ENCODE measurements at regions not wholly inside any gene's neighbourhood (a gene's known extent, or its start where the extent isn't known, plus 50 kb on each side); places are given as distances from the start of the nearest gene placed in this dataset.

GRCh38 chr9:106596984-106597383, 266.0 kb upstream of the ZNF462 start:
- Histone ChIP-seq H3K9me3 (ENCODE audit: insufficient read depth, low read depth, low read length) (no peaks in the 10 kb centered on the region), H3K27me3 (ENCODE audit: insufficient read depth, low read length, poor library complexity, severe bottlenecking) (no peaks in the 10 kb centered on the region), H3K9ac (ENCODE audit: low read depth, low read length, poor library complexity, severe bottlenecking) (no peak overlapping the region), H3K4me1 (ENCODE audit: insufficient read depth, low read length, poor library complexity, severe bottlenecking) (peaks cover 17% of the 10 kb centered on the region), H4K20me1 (ENCODE audit: insufficient read depth, low read length, poor library complexity, severe bottlenecking) (no peaks in the 10 kb centered on the region), H3F3A (ENCODE audit: low read depth) (no peaks in the 10 kb centered on the region), H3K79me2 (ENCODE audit: insufficient read depth, low read length) (no peaks in the 10 kb centered on the region), H3K4me3 (ENCODE audit: low read length, poor library complexity, severe bottlenecking) (no peak overlapping the region), H3K9me2 (replicated peaks; ENCODE audit: low read depth, low read length) (no peaks in the 10 kb centered on the region), H2AFZ (ENCODE audit: low read length) (no peak overlapping the region), H3K36me3 (ENCODE audit: insufficient read depth, low read length) (no peaks in the 10 kb centered on the region), H3K4me2 (ENCODE audit: low read depth, low read length, poor library complexity, severe bottlenecking) (no peak overlapping the region)
- TF ChIP-seq CTCF (conservative IDR thresholded peaks at IDR 0.05; ENCODE audit: low read length) = no peak

GRCh38 chr9:106600955-106601560, 261.9 kb upstream of the ZNF462 start:
- H3K79me2 ChIP-seq (ENCODE audit: insufficient read depth, low read length) = no peaks in the 10 kb centered on the region
- no peaks in the 10 kb centered on the region for H3K36me3 ChIP-seq (ENCODE audit: insufficient read depth, low read length)
- H3F3A ChIP-seq (ENCODE audit: low read depth) = no peaks in the 10 kb centered on the region
- TF ChIP-seq CTCF (conservative IDR thresholded peaks at IDR 0.05; ENCODE audit: low read length) (no peak), EZH2phosphoT487 (IDR thresholded peaks at IDR 0.05; ENCODE audit: borderline replicate concordance) (no peak)
- no peaks in the 10 kb centered on the region for H3K9me2 ChIP-seq (replicated peaks; ENCODE audit: low read depth, low read length)
- no peaks in the 10 kb centered on the region for H4K20me1 ChIP-seq (ENCODE audit: insufficient read depth, low read length, poor library complexity, severe bottlenecking)
- H3K27me3 ChIP-seq (ENCODE audit: insufficient read depth, low read length, poor library complexity, severe bottlenecking) = no peaks in the 10 kb centered on the region
- no peak overlapping the region for H2AFZ ChIP-seq (ENCODE audit: low read length)
- no peak overlapping the region for H3K9ac ChIP-seq (ENCODE audit: low read depth, low read length, poor library complexity, severe bottlenecking)
- H3K4me2 ChIP-seq (ENCODE audit: low read depth, low read length, poor library complexity, severe bottlenecking) = no peak overlapping the region
- H3K4me3 ChIP-seq (ENCODE audit: low read length, poor library complexity, severe bottlenecking) = no peak overlapping the region
- H3K9me3 ChIP-seq (ENCODE audit: insufficient read depth, low read depth, low read length) = no peaks in the 10 kb centered on the region
- H3K4me1 ChIP-seq (ENCODE audit: insufficient read depth, low read length, poor library complexity, severe bottlenecking) = peaks cover 25% of the 10 kb centered on the region

DNA sequence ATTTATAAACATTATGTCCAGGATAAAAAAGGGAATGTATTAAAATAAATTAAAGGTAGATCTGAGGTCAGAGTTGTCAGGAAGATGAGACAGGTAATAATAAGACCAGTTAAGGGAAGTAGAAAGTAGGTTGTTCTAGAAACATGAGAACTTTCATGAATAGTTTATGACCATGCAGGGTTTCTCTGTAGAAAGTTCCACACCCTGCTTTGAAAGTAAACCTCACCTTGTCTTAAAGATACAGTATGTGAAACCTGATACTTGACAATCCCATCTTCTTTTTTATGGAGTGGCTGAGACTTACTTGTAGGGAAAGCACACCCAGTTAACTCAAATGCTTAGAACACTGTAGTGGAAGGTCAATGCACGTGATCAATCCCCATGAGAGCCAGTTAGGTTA, 260.6 kb upstream of the ZNF462 start:
- no peak for TF ChIP-seq CTCF (conservative IDR thresholded peaks at IDR 0.05; ENCODE audit: low read length)
- no peak for TF ChIP-seq EZH2phosphoT487 (IDR thresholded peaks at IDR 0.05; ENCODE audit: borderline replicate concordance)
- Histone ChIP-seq H3K9me3 (ENCODE audit: insufficient read depth, low read depth, low read length) (no peaks in the 10 kb centered on the region), H3K9ac (ENCODE audit: low read depth, low read length, poor library complexity, severe bottlenecking) (no peak overlapping the region), H2AFZ (ENCODE audit: low read length) (no peak overlapping the region), H3K27me3 (ENCODE audit: insufficient read depth, low read length, poor library complexity, severe bottlenecking) (no peaks in the 10 kb centered on the region), H3K4me1 (ENCODE audit: insufficient read depth, low read length, poor library complexity, severe bottlenecking) (peaks cover 22% of the 10 kb centered on the region), H4K20me1 (ENCODE audit: insufficient read depth, low read length, poor library complexity, severe bottlenecking) (no peaks in the 10 kb centered on the region), H3K4me2 (ENCODE audit: low read depth, low read length, poor library complexity, severe bottlenecking) (no peak overlapping the region), H3K79me2 (ENCODE audit: insufficient read depth, low read length) (no peaks in the 10 kb centered on the region), H3F3A (ENCODE audit: low read depth) (no peaks in the 10 kb centered on the region), H3K4me3 (ENCODE audit: low read length, poor library complexity, severe bottlenecking) (no peak overlapping the region), H3K9me2 (replicated peaks; ENCODE audit: low read depth, low read length) (no peaks in the 10 kb centered on the region), H3K36me3 (ENCODE audit: insufficient read depth, low read length) (no peaks in the 10 kb centered on the region)

All from Loucy (cell line).